ENCODE measurements at regions not wholly inside any gene's neighbourhood (a gene's known extent, or its start where the extent isn't known, plus 50 kb on each side); places are given as distances from the start of the nearest gene placed in this dataset.
"Not testable (repeated sequence)": the region's sequence is repeated elsewhere in the genome, so short reads cannot be mapped to it uniquely, and the experiment has no call there.

DNA sequence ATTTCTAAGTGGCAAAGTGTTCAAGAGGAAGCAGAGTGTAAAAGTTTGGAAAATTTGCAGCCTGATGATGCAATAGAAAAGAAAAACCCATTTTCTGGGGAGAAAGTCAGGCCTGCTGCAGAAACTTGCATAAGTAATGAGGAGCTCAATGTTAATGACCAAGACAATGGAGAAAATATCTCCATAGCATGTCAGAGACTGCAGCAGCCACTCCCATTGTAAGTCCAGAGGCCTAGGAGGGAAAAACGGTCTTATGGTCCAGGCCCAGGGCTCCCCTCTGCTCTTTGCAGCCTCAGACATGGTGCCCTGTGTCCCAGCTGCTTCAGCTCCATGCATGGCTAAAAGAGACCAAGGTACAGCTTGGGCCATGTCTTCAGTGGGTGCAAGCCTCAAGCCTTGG lies 96.6 kb upstream of the GMNC start:
- Mint-ChIP-seq H3K4me3 (no peak overlapping the region), H3K9me3 (peaks cover 0 to 12% (median 4%) of the 10 kb centered on the region in 7 donors), H3K36me3 (no peaks in the 10 kb centered on the region), H3K4me1 (no peaks in the 10 kb centered on the region), H3K27ac (no peak overlapping the region), H3K27me3 (ENCODE audit: low read depth in 3 of 3) (peaks cover 0 to 1% (median 0%) of the 10 kb centered on the region in 3 donors)
- H3K4me3 ChIP-seq (replicated peaks in 1 of 3; ENCODE audit: low read depth in 2 of 3, low read length in 3 of 3): no peak overlapping the region
- no peak overlapping the region for H2AFZ ChIP-seq (ENCODE audit: insufficient read depth, low read depth, low read length, poor library complexity, severe bottlenecking)
- H3K36me3 ChIP-seq (replicated peaks in 1 of 2; ENCODE audit: control insufficient read depth in 1 of 2, insufficient read depth in 2 of 2, low read length in 2 of 2): no peaks in the 10 kb centered on the region
- peaks cover 0 to 7% of the 10 kb centered on the region in 2 donors for H3K9me3 ChIP-seq (replicated peaks in 1 of 2; ENCODE audit: control insufficient read depth in 1 of 2, insufficient read depth in 1 of 2, low read length in 2 of 2)
- intact Hi-C loops (cut with micrococcal nuclease): no loop called here
- H3K4me1 ChIP-seq (ENCODE audit: control insufficient read depth in 1 of 2, insufficient read depth in 2 of 2, low read length in 2 of 2): no peaks in the 10 kb centered on the region
- no peak overlapping the region for H3K4me2 ChIP-seq (replicated peaks; ENCODE audit: extremely low read depth, low read length, poor library complexity, severe bottlenecking)
- no peaks in the 10 kb centered on the region for H4K20me1 ChIP-seq (ENCODE audit: insufficient read depth, low read length)
- H3K27me3 ChIP-seq (ENCODE audit: control insufficient read depth in 2 of 2, insufficient read depth in 2 of 2, low read length in 2 of 2): no peaks in the 10 kb centered on the region
- H3K9ac ChIP-seq (ENCODE audit: insufficient read depth, low read length, poor library complexity, severe bottlenecking): no peak overlapping the region
- no peak for DNase-seq
- no peaks in the 10 kb centered on the region for H3K79me2 ChIP-seq (ENCODE audit: insufficient read depth, low read length)
- no peak for TF ChIP-seq CTCF (IDR thresholded peaks at IDR 0.05)
- WGBS (ENCODE audit: insufficient coverage): 67% methylated on average over 1 of the region's 1 CpG
- no peak overlapping the region for H3K27ac ChIP-seq (ENCODE audit: low read depth in 1 of 2, low read length in 2 of 2)

- Histone ChIP-seq H3K79me2 (ENCODE audit: insufficient read depth, low read length) (no peaks in the 10 kb centered on the region), H3K4me1 (ENCODE audit: control insufficient read depth in 1 of 2, insufficient read depth in 2 of 2, low read length in 2 of 2) (no peaks in the 10 kb centered on the region), H3K9ac (ENCODE audit: insufficient read depth, low read length, poor library complexity, severe bottlenecking) (no peak overlapping the region), H3K36me3 (replicated peaks in 1 of 2; ENCODE audit: control insufficient read depth in 1 of 2, insufficient read depth in 2 of 2, low read length in 2 of 2) (no peaks in the 10 kb centered on the region), H3K4me3 (replicated peaks in 1 of 3; ENCODE audit: low read depth in 2 of 3, low read length in 3 of 3) (no peak overlapping the region), H3K4me2 (replicated peaks; ENCODE audit: extremely low read depth, low read length, poor library complexity, severe bottlenecking) (no peak overlapping the region), H4K20me1 (ENCODE audit: insufficient read depth, low read length) (no peaks in the 10 kb centered on the region), H3K27ac (ENCODE audit: low read depth in 1 of 2, low read length in 2 of 2) (no peak overlapping the region), H2AFZ (ENCODE audit: insufficient read depth, low read depth, low read length, poor library complexity, severe bottlenecking) (no peak overlapping the region), H3K27me3 (ENCODE audit: control insufficient read depth in 2 of 2, insufficient read depth in 2 of 2, low read length in 2 of 2) (no peaks in the 10 kb centered on the region), H3K9me3 (replicated peaks in 1 of 2; ENCODE audit: control insufficient read depth in 1 of 2, insufficient read depth in 1 of 2, low read length in 2 of 2) (no peaks in the 10 kb centered on the region)
- Mint-ChIP-seq H3K4me3 (no peak overlapping the region), H3K4me1 (no peaks in the 10 kb centered on the region), H3K27ac (no peak overlapping the region), H3K27me3 (ENCODE audit: low read depth in 3 of 3) (peaks cover 0 to 2% (median 0%) of the 10 kb centered on the region in 3 donors), H3K9me3 (peaks cover 0 to 3% (median 0%) of the 10 kb centered on the region in 7 donors), H3K36me3 (no peaks in the 10 kb centered on the region)
- DNase-seq: no peak
- WGBS (ENCODE audit: insufficient coverage): 86% methylated on average over 1 of the region's 5 CpGs
- intact Hi-C loops (cut with micrococcal nuclease): no loop called here
- TF ChIP-seq CTCF (IDR thresholded peaks at IDR 0.05): no peak
These were observed 79.3 kb upstream of the GMNC start for GRCh38 chr3:190941694-190942260.

DNA sequence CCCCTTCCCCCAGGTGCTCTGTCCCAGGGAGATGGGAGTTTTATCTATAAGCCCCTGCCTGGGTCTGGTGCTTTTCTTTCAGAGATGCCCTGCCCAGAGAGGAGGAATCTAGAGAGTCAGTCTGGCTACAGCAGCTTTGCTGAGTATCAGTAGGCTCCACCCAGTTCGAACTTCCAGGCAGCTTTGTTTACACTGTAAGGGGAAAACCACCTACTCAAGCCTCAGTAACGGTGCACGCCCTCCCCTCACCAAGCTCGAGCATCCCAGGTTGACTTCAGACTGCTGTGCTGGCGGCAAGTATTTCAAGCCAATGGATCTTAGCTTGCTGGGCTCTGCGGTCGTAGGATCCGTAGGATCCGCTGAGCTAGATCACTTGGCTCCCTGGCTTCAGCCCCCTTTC lies 72.1 kb upstream of the GMNC start:
- H3K27me3 ChIP-seq (ENCODE audit: control insufficient read depth in 2 of 2, insufficient read depth in 2 of 2, low read length in 2 of 2); H3K36me3 ChIP-seq (replicated peaks in 1 of 2; ENCODE audit: control insufficient read depth in 1 of 2, insufficient read depth in 2 of 2, low read length in 2 of 2); H2AFZ ChIP-seq (ENCODE audit: insufficient read depth, low read depth, low read length, poor library complexity, severe bottlenecking); H3K27me3 Mint-ChIP-seq (ENCODE audit: low read depth in 3 of 3); H3K4me2 ChIP-seq (replicated peaks; ENCODE audit: extremely low read depth, low read length, poor library complexity, severe bottlenecking); H3K4me1 Mint-ChIP-seq; H3K27ac ChIP-seq (ENCODE audit: low read depth in 1 of 2, low read length in 2 of 2); H3K4me1 ChIP-seq (ENCODE audit: control insufficient read depth in 1 of 2, insufficient read depth in 2 of 2, low read length in 2 of 2); DNase-seq; H3K27ac Mint-ChIP-seq; H3K9me3 Mint-ChIP-seq; H3K79me2 ChIP-seq (ENCODE audit: insufficient read depth, low read length); H3K4me3 ChIP-seq (replicated peaks in 1 of 3; ENCODE audit: low read depth in 2 of 3, low read length in 3 of 3); H3K9ac ChIP-seq (ENCODE audit: insufficient read depth, low read length, poor library complexity, severe bottlenecking); H4K20me1 ChIP-seq (ENCODE audit: insufficient read depth, low read length); intact Hi-C loops (cut with micrococcal nuclease); H3K9me3 ChIP-seq (replicated peaks in 1 of 2; ENCODE audit: control insufficient read depth in 1 of 2, insufficient read depth in 1 of 2, low read length in 2 of 2); H3K36me3 Mint-ChIP-seq; H3K4me3 Mint-ChIP-seq: not testable (repeated sequence)
- WGBS (ENCODE audit: insufficient coverage): 87% methylated on average over 8 of the region's 9 CpGs

Measured in CD14-positive monocyte (primary cell).